GM18499 (cell line): ENCODE measurements at regions not wholly inside any gene's neighbourhood (a gene's known extent, or its start where the extent isn't known, plus 50 kb on each side); places are given as distances from the start of the nearest gene placed in this dataset.
"Not testable (repeated sequence)": the region's sequence is repeated elsewhere in the genome, so short reads cannot be mapped to it uniquely, and the experiment has no call there.

Experiments used
- ATAC-seq: cut with Tn5 transposase; IDR thresholded peaks from one replicate; pipeline ENCODE4 v1.9.1; 2021; ENCODE audit warnings: moderate number of reproducible peaks; ENCODE audit not compliant: insufficient read depth, unreplicated experiment

- ATAC-seq: not testable (repeated sequence)
These were observed 4038.8 kb upstream of the TPTE start for GRCh38 chr21:6482616-6483015.

GRCh38 chr21:6483645-6484044 is 4037.7 kb upstream of the TPTE start:
- not testable (repeated sequence) for ATAC-seq

DNA sequence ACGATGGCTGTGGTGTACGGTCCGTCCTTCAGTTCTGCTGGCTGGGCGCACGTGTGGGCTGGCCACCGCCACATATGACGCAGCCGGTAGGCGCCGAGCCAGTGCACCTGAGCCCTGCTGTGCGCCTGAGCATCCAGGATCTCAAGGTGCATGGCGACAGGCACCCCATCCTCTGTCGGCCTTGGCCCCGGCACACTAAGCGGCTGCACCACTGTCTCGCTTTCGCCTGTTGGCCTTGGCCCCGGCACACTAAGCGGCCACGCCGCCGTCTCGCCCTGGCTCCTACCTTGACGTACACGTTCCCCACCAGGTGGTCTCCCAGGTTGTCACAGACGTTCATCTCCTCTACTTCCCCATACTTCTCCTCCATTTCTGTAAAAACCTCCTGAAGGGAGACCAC is 4034.6 kb upstream of the TPTE start:
- ATAC-seq: not testable (repeated sequence)

GRCh38 chr21:6492691-6493090 is 4028.7 kb upstream of the TPTE start:
- ATAC-seq: not testable (repeated sequence)

DNA sequence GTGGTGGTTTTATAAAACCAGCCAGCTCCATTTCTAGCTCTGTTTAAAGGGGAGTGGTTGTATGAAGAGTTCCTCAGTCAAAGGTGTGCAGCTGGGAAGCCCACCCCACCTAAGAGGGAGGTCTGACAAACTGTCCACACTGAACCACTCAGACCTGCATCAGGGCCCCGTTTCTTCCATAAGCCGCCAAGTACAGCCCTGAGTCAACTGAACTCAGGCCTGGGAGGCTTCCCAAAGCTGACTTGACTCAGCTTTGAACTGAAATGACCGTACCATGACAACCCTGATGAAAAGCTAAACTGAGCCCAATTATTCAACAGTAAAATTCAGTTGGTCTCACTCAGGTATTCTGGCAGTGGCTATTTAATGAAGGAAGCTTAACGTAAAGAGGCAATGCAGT is 4027.4 kb upstream of the TPTE start:
- ATAC-seq: not testable (repeated sequence)

GRCh38 chr21:6496356-6496755 is 4025.0 kb upstream of the TPTE start:
- not testable (repeated sequence) for ATAC-seq

GRCh38 chr21:6498716-6499115 is 4022.7 kb upstream of the TPTE start:
- not testable (repeated sequence) for ATAC-seq

DNA sequence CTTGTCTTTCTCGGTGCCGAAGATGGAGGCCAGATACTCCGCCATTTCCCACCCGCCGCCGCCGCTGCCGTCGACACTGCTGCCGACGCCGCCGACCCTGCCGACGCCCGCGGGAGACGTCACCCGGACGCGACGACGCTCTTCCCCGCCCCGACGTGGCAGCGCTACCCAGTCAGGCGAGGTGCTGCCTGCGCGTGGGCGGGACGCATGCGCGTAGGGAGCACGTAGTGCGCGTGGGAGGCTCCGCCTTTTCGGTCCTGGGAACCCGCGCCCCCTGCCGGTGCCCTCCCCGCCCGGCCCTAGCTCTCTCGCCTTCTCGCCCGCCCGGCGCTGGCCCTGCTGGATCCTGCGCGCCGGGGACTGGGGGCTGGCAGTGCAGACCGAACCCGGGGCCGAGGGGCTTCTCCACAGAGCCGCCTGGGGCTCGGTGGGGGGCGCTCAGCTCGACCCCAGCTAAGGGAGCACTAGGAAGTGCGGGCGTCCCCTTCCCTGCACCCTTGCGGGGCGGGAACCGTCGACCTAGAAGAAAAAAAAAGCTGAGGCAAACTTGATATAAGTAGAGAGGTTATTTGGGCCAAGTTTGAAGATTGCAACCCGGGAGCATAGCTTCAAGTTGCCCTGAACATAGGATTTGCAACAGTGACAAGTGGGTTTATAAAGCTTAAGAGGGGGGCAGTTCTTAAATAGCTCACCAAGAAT is 4022.1 kb upstream of the TPTE start:
- ATAC-seq: peak; percentile 36

- ATAC-seq: not testable (repeated sequence)
These were observed 4021.5 kb upstream of the TPTE start for GRCh38 chr21:6499866-6500265.

DNA sequence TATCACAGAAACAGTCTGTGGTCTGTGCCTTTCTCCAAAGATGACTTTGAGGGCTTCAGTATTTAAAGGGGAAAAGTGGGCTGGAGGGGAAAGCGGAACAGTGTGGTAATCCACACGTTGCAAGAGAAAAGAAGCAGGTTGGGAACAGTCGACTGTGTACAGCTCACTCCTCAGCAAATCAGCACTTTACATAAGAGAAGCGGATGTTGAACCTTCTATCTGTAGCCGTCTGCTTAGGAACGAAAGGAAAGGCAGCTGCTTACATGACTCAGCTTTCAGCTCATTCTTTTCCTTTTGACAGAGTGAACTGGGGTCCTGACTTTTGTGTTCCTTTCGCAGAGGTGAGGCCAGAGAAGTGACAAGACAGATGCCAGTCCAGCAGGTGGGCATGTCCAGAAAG is 4020.7 kb upstream of the TPTE start:
- not testable (repeated sequence) for ATAC-seq

- ATAC-seq: not testable (repeated sequence)
These were observed 4015.1 kb upstream of the TPTE start for GRCh38 chr21:6506167-6506894.

DNA sequence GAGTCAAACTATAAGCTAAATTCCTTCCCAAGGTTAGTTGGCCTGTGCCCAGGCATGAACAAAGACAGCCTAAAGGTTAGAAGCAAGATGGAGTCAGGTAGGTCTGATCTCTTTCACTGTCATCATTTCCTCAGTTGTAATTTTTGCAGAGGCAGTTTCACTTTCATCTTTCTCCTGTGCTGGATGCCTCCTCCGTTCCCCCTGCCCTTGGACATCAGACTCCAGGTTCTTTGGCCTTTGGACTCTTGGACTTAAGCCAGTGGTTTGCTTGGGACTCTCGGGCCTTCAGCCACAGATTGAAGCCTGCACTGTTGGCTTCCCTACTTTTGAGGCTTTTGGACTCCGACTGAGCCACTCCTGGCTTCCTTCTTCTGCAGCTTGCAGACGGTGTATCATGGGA is 4013.8 kb upstream of the TPTE start:
- ATAC-seq: not testable (repeated sequence)

- ATAC-seq: not testable (repeated sequence)
These were observed 3999.6 kb upstream of the TPTE start for GRCh38 chr21:6521777-6522176.

DNA sequence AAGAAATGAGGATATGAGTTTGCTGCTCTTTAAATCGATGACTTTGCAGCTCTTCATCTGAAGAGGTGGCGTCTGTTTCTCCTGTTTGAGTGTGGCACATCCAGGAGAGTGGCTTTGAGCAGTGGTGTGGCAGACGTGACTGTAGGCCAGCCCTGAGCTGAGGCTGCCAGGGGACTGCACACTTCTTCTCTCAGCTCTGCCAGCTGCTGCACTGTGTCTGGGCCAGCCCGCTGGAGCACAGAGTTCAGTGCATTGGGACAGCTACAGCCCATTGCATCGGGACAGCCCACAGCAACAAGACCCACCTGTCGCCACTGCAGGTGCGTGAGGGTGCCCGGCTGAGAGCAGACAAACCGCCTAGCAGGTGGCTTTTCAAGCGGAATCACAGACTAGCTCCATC is 3995.2 kb upstream of the TPTE start:
- ATAC-seq: not testable (repeated sequence)

- ATAC-seq: not testable (repeated sequence)
These were observed 3990.7 kb upstream of the TPTE start for GRCh38 chr21:6530655-6531054.

DNA sequence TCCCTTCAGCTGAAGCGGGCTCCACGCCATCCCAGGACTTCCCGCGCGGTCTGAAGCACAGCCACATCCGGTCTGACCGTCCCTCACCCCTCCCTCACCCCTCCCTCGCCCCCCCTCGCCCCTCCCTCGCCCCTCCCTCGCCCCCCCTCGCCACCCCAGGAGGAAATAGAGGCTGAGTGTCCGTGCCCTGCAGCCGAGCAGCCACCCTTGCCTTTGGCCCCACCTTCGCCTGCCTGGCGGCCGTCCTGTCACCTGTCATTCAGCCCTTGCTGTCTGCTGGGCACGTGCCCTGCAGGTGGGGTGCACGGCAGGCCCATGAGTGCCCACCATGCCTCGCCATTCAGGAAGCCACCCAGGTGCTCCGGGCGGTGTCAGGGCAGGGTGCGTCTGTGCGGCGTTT is 3988.1 kb upstream of the TPTE start:
- ATAC-seq: not testable (repeated sequence)

DNA sequence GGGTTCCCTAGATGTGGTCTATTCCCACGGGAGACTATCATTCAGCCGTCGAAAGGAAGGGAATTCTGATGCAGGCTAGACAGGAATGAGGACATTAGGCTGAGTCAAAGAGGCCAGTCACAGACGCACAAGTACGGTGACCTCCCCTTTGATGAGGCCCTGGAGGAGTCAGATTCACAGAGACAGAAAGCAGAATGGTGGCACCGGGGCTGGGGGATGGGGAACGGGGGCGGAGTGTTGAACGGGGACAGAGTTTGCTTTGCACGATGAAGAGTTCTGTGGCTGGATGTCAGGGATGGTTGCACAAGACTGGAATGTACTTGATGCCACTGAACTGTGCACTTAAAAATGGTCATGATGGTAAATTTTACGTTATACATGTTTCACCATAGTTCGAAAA is 3983.1 kb upstream of the TPTE start:
- ATAC-seq: not testable (repeated sequence)

- not testable (repeated sequence) for ATAC-seq
These were observed 3981.7 kb upstream of the TPTE start for GRCh38 chr21:6539688-6540087.

DNA sequence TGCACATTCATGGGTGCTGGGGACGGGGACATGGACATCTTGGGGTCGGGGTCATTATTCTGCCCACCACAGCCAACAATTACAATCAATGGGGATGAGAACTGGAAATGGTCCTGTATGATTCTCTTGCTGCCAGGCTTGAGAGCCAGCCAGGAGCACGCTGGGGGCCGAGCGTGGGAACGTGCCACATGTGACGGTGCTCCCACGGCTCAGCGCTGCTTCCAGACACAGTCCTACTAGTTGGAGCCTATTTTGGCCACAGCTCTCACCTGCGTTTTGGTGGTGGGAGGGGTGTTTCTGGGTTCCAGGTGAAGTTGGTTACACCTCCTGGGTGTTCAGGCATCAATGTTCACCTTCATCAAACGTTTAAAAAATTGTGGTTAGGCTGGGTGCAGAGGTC is 3980.3 kb upstream of the TPTE start:
- ATAC-seq: not testable (repeated sequence)

GRCh38 chr21:6545288-6545687 is 3976.1 kb upstream of the TPTE start:
- not testable (repeated sequence) for ATAC-seq

DNA sequence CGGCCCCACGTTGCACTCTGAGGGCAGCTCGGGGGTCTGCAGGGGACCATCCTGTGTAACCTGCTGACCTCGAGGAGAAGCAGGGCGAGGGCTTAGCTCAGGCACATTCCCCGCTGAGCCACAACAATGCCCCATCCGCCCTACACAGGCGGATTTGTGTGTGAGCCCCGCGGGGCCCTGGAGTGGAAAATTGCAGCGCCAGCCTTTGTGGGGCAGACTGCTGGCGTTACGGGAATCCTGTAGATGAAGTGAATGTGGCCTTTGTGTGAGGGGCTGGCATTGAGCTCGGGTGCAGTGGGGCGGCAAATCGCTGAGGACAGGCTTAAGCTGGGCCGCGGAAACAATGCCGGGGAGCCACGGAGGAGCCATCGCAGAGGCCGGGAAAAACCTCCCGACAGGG is 3970.3 kb upstream of the TPTE start:
- not testable (repeated sequence) for ATAC-seq
